Osteoblast (primary cell): ENCODE measurements at regions not wholly inside any gene's neighbourhood (a gene's known extent, or its start where the extent isn't known, plus 50 kb on each side); places are given as distances from the start of the nearest gene placed in this dataset.

Experiments
- DNase-seq: peaks from one replicate; pipeline ENCODE4 v3.0.0; 2011; ENCODE audit warnings: low spot score, mixed read lengths; ENCODE audit not compliant: insufficient read length; ENCODE audit errors: missing footprints
- H2AFZ ChIP-seq: 2 replicates; pipeline ENCODE4 v1.6.0; 2011; ENCODE audit warnings: mild to moderate bottlenecking, low read length
- H3K27ac ChIP-seq: 2 replicates; pipeline ENCODE4 v1.5.1; 2011; ENCODE audit warnings: mild to moderate bottlenecking, low read depth, low read length, moderate library complexity
- H3K27me3 ChIP-seq: 2 replicates; pipeline ENCODE4 v1.6.0; 2012; ENCODE audit warnings: mild to moderate bottlenecking, control low read depth, inconsistent platforms, low read length, moderate library complexity; ENCODE audit not compliant: insufficient read depth
- H3K36me3 ChIP-seq: 2 replicates; pipeline ENCODE4 v1.5.1; 2011; ENCODE audit warnings: mild to moderate bottlenecking, low read length, control low read depth, moderate library complexity; ENCODE audit not compliant: insufficient read depth
- H3K4me1 ChIP-seq: 2 replicates; pipeline ENCODE4 v1.5.1; 2011; ENCODE audit warnings: mild to moderate bottlenecking, low read length, control low read depth, moderate library complexity; ENCODE audit not compliant: insufficient read depth
- H3K4me2 ChIP-seq: 2 replicates; pipeline ENCODE4 v1.6.0; 2011; ENCODE audit warnings: mild to moderate bottlenecking, low read length; ENCODE audit not compliant: insufficient read depth
- H3K4me3 ChIP-seq: fragments of 200-600 bp; sonication (generic); 3 replicates; pipeline ENCODE4 v1.5.1; 2012; ENCODE audit warnings: mild to moderate bottlenecking, low read length, inconsistent platforms; ENCODE audit not compliant: insufficient read depth
- H3K79me2 ChIP-seq: 2 replicates; pipeline ENCODE4 v1.6.0; 2012; ENCODE audit warnings: mild to moderate bottlenecking, low read length, control low read depth, inconsistent platforms; ENCODE audit not compliant: insufficient read depth
- H3K9me3 ChIP-seq: 2 replicates; pipeline ENCODE4 v1.5.1; 2011; ENCODE audit warnings: low read depth, low read length, control low read depth
- H4K20me1 ChIP-seq: 2 replicates; pipeline ENCODE4 v1.6.0; 2012; ENCODE audit warnings: mild to moderate bottlenecking, low read length, control low read depth; ENCODE audit not compliant: insufficient read depth
- CTCF ChIP-seq: IDR thresholded peaks from 2 replicates; pipeline ENCODE4 v1.5.1; 2011; ENCODE audit warnings: mild to moderate bottlenecking, low read depth, low read length, moderate library complexity; ENCODE audit errors: extremely low read depth

- Histone ChIP-seq H3K27ac (no peak overlapping the region), H3K27me3 (peaks cover 22% of the 10 kb centered on the region), H2AFZ (no peak overlapping the region), H3K79me2 (no peaks in the 10 kb centered on the region), H3K36me3 (no peaks in the 10 kb centered on the region), H3K9me3 (no peaks in the 10 kb centered on the region), H4K20me1 (no peaks in the 10 kb centered on the region), H3K4me1 (no peaks in the 10 kb centered on the region), H3K4me2 (no peak overlapping the region), H3K4me3 (no peak overlapping the region)
- TF ChIP-seq CTCF: no peak
- no peak for DNase-seq
Observed at GRCh38 chr5:1642221-1642620, 118.5 kb upstream of the LPCAT1 start.

GRCh38 chr5:1641560-1642166 is 117.9 kb upstream of the LPCAT1 start:
- Histone ChIP-seq H3K9me3 (no peaks in the 10 kb centered on the region), H3K36me3 (no peaks in the 10 kb centered on the region), H3K4me1 (no peaks in the 10 kb centered on the region), H4K20me1 (no peaks in the 10 kb centered on the region), H3K79me2 (no peaks in the 10 kb centered on the region), H3K27me3 (peaks cover 22% of the 10 kb centered on the region), H3K4me2 (peak overlapping the region; percentile 33), H3K27ac (no peak overlapping the region), H2AFZ (peak overlapping the region; percentile 77), H3K4me3 (peak overlapping the region; percentile 33)
- peak; percentile 99 for TF ChIP-seq CTCF
- peak; percentile 99 for DNase-seq

GRCh38 chr5:1641041-1641440 is 117.3 kb upstream of the LPCAT1 start:
- Histone ChIP-seq H4K20me1 (no peaks in the 10 kb centered on the region), H3K27me3 (peaks cover 22% of the 10 kb centered on the region), H3K4me2 (peak overlapping the region; percentile 33), H3K36me3 (no peaks in the 10 kb centered on the region), H3K9me3 (no peaks in the 10 kb centered on the region), H3K4me1 (no peaks in the 10 kb centered on the region), H3K4me3 (peak overlapping the region; percentile 33), H3K79me2 (no peaks in the 10 kb centered on the region), H3K27ac (no peak overlapping the region), H2AFZ (peak overlapping the region; percentile 77)
- DNase-seq: peak; percentile 56
- TF ChIP-seq CTCF: no peak

GRCh38 chr5:1640421-1640881 is 116.7 kb upstream of the LPCAT1 start:
- no peak overlapping the region for H3K4me2 ChIP-seq
- H3K9me3 ChIP-seq: no peaks in the 10 kb centered on the region
- no peaks in the 10 kb centered on the region for H4K20me1 ChIP-seq
- H3K36me3 ChIP-seq: no peaks in the 10 kb centered on the region
- H3K4me3 ChIP-seq: no peak overlapping the region
- no peak for DNase-seq
- H3K27ac ChIP-seq: no peak overlapping the region
- H3K27me3 ChIP-seq: peaks cover 22% of the 10 kb centered on the region
- no peak for TF ChIP-seq CTCF
- H3K79me2 ChIP-seq: no peaks in the 10 kb centered on the region
- H3K4me1 ChIP-seq: no peaks in the 10 kb centered on the region
- H2AFZ ChIP-seq: no peak overlapping the region
